ENCODE measurements at regions not wholly inside any gene's neighbourhood (a gene's known extent, or its start where the extent isn't known, plus 50 kb on each side); places are given as distances from the start of the nearest gene placed in this dataset.

- H3K4me2 ChIP-seq (ENCODE audit: low read length): no peak overlapping the region
- no peak overlapping the region for H3K27ac ChIP-seq (ENCODE audit: low read depth, low read length, poor library complexity, severe bottlenecking)
- no peaks in the 10 kb centered on the region for H3K79me2 ChIP-seq (ENCODE audit: insufficient read depth, low read depth, low read length)
- no peaks in the 10 kb centered on the region for H3K36me3 ChIP-seq (ENCODE audit: insufficient read depth, low read length)
- POLR2A ChIA-PET: no interaction called here
- no TSS peak for BruUV-seq (replicated peaks)
- CTCF ChIA-PET (ENCODE audit: unreplicated experiment): no interaction called here
- H3K9me2 ChIP-seq (ENCODE audit: insufficient read depth, low read length): no peaks in the 10 kb centered on the region
- H4K20me1 ChIP-seq (ENCODE audit: insufficient read depth, low read length): no peaks in the 10 kb centered on the region
- H3K9me3 ChIP-seq (ENCODE audit: low read length): no peaks in the 10 kb centered on the region
- no peak for DNase-seq (ENCODE audit: low spot score)
- no peak for TF ChIP-seq CTCF (conservative IDR thresholded peaks at IDR 0.05; ENCODE audit: low read length)
- no peak overlapping the region for H3K4me3 ChIP-seq (ENCODE audit: low read depth, low read length, poor library complexity, severe bottlenecking)
- H2AFZ ChIP-seq (ENCODE audit: low read length): no peak overlapping the region
- intact Hi-C loops (cut with micrococcal nuclease; ENCODE audit: unreplicated experiment): no loop called here
- no peaks in the 10 kb centered on the region for H3K4me1 ChIP-seq (ENCODE audit: insufficient read depth, low read length, poor library complexity, severe bottlenecking)
These were observed 970.4 kb upstream of the TMEM132C start for GRCh38 chr12:127296591-127296990.

GRCh38 chr12:127297327-127297726 lies 969.6 kb upstream of the TMEM132C start:
- Histone ChIP-seq H3K4me3 (ENCODE audit: low read depth, low read length, poor library complexity, severe bottlenecking) (no peak overlapping the region), H3K79me2 (ENCODE audit: insufficient read depth, low read depth, low read length) (no peaks in the 10 kb centered on the region), H3K9me3 (ENCODE audit: low read length) (no peaks in the 10 kb centered on the region), H3K9me2 (ENCODE audit: insufficient read depth, low read length) (no peaks in the 10 kb centered on the region), H3K36me3 (ENCODE audit: insufficient read depth, low read length) (no peaks in the 10 kb centered on the region), H3K4me2 (ENCODE audit: low read length) (no peak overlapping the region), H4K20me1 (ENCODE audit: insufficient read depth, low read length) (no peaks in the 10 kb centered on the region), H3K4me1 (ENCODE audit: insufficient read depth, low read length, poor library complexity, severe bottlenecking) (no peaks in the 10 kb centered on the region), H2AFZ (ENCODE audit: low read length) (no peak overlapping the region), H3K27ac (ENCODE audit: low read depth, low read length, poor library complexity, severe bottlenecking) (no peak overlapping the region)
- POLR2A ChIA-PET: interaction anchor here (1.1 kb wide), 1 partner anchor 40 kb away, joined by 3 read pairs; no protein-coding TSS in a partner anchor
- intact Hi-C loops (cut with micrococcal nuclease; ENCODE audit: unreplicated experiment): no loop called here
- TF ChIP-seq EZH2phosphoT487 (IDR thresholded peaks at IDR 0.05; ENCODE audit: borderline replicate concordance, low read depth, low read length): no peak
- no peak for TF ChIP-seq CTCF (conservative IDR thresholded peaks at IDR 0.05; ENCODE audit: low read length)
- CTCF ChIA-PET (ENCODE audit: unreplicated experiment): no interaction called here
- BruUV-seq (replicated peaks): no TSS peak
- no peak for DNase-seq (ENCODE audit: low spot score)

- Histone ChIP-seq H4K20me1 (ENCODE audit: insufficient read depth, low read length) (no peaks in the 10 kb centered on the region), H3K4me1 (ENCODE audit: insufficient read depth, low read length, poor library complexity, severe bottlenecking) (no peaks in the 10 kb centered on the region), H3K79me2 (ENCODE audit: insufficient read depth, low read depth, low read length) (no peaks in the 10 kb centered on the region), H2AFZ (ENCODE audit: low read length) (no peak overlapping the region), H3K9me2 (ENCODE audit: insufficient read depth, low read length) (no peaks in the 10 kb centered on the region), H3K27ac (ENCODE audit: low read depth, low read length, poor library complexity, severe bottlenecking) (no peak overlapping the region), H3K9me3 (ENCODE audit: low read length) (no peaks in the 10 kb centered on the region), H3K36me3 (ENCODE audit: insufficient read depth, low read length) (no peaks in the 10 kb centered on the region), H3K4me2 (ENCODE audit: low read length) (no peak overlapping the region), H3K4me3 (ENCODE audit: low read depth, low read length, poor library complexity, severe bottlenecking) (no peak overlapping the region)
- intact Hi-C loops (cut with micrococcal nuclease; ENCODE audit: unreplicated experiment): no loop called here
- TF ChIP-seq CTCF (conservative IDR thresholded peaks at IDR 0.05; ENCODE audit: low read length) (no peak), EZH2phosphoT487 (IDR thresholded peaks at IDR 0.05; ENCODE audit: borderline replicate concordance, low read depth, low read length) (no peak)
- no peak for DNase-seq (ENCODE audit: low spot score)
- POLR2A ChIA-PET: no interaction called here
- no TSS peak for BruUV-seq (replicated peaks)
- CTCF ChIA-PET (ENCODE audit: unreplicated experiment): no interaction called here
These were observed 966.9 kb upstream of the TMEM132C start for GRCh38 chr12:127300075-127300474.
